ENCODE measurements at regions not wholly inside any gene's neighbourhood (a gene's known extent, or its start where the extent isn't known, plus 50 kb on each side); places are given as distances from the start of the nearest gene placed in this dataset.

GRCh38 chr10:130570074-130570473 lies 433.9 kb downstream of the GLRX3 start:
- no peak for DNase-seq

- no peak for DNase-seq
These were observed 435.5 kb downstream of the GLRX3 start for GRCh38 chr10:130571674-130572073.

GRCh38 chr10:130573446-130573845 lies 437.3 kb downstream of the GLRX3 start:
- no peak for DNase-seq

GRCh38 chr10:130575756-130576285 lies 439.6 kb downstream of the GLRX3 start:
- no peak for DNase-seq

- no peak for DNase-seq
These were observed 440.2 kb downstream of the GLRX3 start for GRCh38 chr10:130576427-130576826.

GRCh38 chr10:130577039-130577438 lies 440.8 kb downstream of the GLRX3 start:
- no peak for DNase-seq

GRCh38 chr10:130578532-130579289 lies 442.5 kb downstream of the GLRX3 start:
- DNase-seq, result no peak

- DNase-seq, result no peak
These were observed 443.7 kb downstream of the GLRX3 start for GRCh38 chr10:130579913-130580312.

GRCh38 chr10:130580975-130581374 lies 444.8 kb downstream of the GLRX3 start:
- DNase-seq, result no peak

GRCh38 chr10:130587718-130588117 lies 451.5 kb downstream of the GLRX3 start:
- no peak for DNase-seq

GRCh38 chr10:130606001-130606405 lies 469.8 kb downstream of the GLRX3 start:
- no peak for DNase-seq

GRCh38 chr10:130607366-130607765 lies 471.2 kb downstream of the GLRX3 start:
- DNase-seq, result no peak

GRCh38 chr10:130611239-130611638 lies 475.0 kb downstream of the GLRX3 start:
- no peak for DNase-seq

- no peak for DNase-seq
These were observed 479.3 kb downstream of the GLRX3 start for GRCh38 chr10:130615457-130615856.

- no peak for DNase-seq
These were observed 481.8 kb downstream of the GLRX3 start for GRCh38 chr10:130617985-130618384.

GRCh38 chr10:130618647-130619046 lies 482.5 kb downstream of the GLRX3 start:
- DNase-seq, result no peak

- DNase-seq, result no peak
These were observed 485.1 kb downstream of the GLRX3 start for GRCh38 chr10:130621231-130621775.

- DNase-seq, result no peak
These were observed 487.6 kb downstream of the GLRX3 start for GRCh38 chr10:130623680-130624267.

GRCh38 chr10:130627346-130628045 lies 491.3 kb downstream of the GLRX3 start:
- DNase-seq, result no peak

- no peak for DNase-seq
These were observed 493.9 kb downstream of the GLRX3 start for GRCh38 chr10:130630135-130630534.

GRCh38 chr10:130631142-130632096 lies 495.2 kb downstream of the GLRX3 start:
- DNase-seq, result no peak

GRCh38 chr10:130634816-130635215 lies 498.6 kb downstream of the GLRX3 start:
- DNase-seq, result no peak

Data from activated CD4-positive, alpha-beta T cell treated with anti-CD3 and anti-CD28 coated beads for 1 hour (primary cell).